GM12892 (cell line): ENCODE measurements at regions not wholly inside any gene's neighbourhood (a gene's known extent, or its start where the extent isn't known, plus 50 kb on each side); places are given as distances from the start of the nearest gene placed in this dataset.

Experiments
- POLR2A ChIP-seq: IDR thresholded peaks from 2 replicates; pipeline ENCODE4 v1.6.1; 2011; ENCODE audit warnings: low read depth, low read length, control low read depth
- POLR2AphosphoS5 ChIP-seq: IDR thresholded peaks from 2 replicates; pipeline ENCODE4 v1.6.1; 2011; ENCODE audit warnings: low read depth, low read length, control low read depth
- TAF1 ChIP-seq: IDR thresholded peaks from 2 replicates; pipeline ENCODE4 v1.6.1; 2011; ENCODE audit warnings: low read depth, mild to moderate bottlenecking, control low read depth, low read length, borderline replicate concordance

- TF ChIP-seq POLR2AphosphoS5 (no peak), TAF1 (no peak), POLR2A (no peak)
Measured at GRCh38 chr6:68010936-68011335, 624.1 kb upstream of the ADGRB3 start.
